ENCODE measurements at regions not wholly inside any gene's neighbourhood (a gene's known extent, or its start where the extent isn't known, plus 50 kb on each side); places are given as distances from the start of the nearest gene placed in this dataset.

DNA sequence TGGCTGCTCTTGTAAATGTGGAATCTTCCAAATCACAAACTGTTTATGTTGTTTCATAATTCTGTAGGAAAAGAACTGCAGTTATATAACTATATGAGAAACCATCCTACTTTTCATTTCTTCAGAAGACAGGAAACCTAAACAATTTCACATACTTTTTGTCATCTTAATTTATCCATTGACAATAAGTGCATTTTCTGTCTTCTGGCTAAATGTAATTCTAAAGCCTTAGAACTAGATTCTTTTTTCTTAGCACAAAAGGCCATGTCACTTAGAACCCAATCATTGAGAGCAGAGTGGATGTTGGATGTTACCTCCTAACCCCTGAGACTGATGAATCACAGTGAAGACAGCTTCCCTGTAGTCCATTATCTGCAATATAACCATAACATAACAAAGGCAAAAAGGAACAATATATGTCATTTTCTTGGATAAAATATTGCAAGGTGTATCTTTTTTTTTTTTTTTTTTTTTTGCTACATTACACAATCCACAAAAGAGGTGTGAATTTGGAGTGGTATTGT is 410.2 kb upstream of the PRMT6 start:
- no peak for DNase-seq

DNA sequence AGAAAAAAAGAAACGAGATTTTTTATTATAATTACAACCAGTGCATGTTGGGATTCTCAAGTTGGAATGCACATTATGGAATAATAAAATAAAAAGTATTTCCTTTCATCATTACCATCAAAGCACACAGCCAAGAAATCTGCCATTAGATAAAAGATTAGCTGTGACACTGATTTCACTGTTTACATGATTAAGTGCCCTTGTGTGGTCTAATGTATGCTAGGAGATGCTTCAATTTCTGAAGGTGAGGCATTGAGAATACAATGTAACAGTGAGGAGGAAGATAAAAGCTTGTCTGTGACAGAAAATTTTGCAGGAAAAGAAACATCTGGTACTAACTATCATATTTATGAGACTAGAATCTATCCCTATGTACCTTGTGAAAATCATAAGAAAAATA is 409.7 kb upstream of the PRMT6 start:
- DNase-seq, result no peak

DNA sequence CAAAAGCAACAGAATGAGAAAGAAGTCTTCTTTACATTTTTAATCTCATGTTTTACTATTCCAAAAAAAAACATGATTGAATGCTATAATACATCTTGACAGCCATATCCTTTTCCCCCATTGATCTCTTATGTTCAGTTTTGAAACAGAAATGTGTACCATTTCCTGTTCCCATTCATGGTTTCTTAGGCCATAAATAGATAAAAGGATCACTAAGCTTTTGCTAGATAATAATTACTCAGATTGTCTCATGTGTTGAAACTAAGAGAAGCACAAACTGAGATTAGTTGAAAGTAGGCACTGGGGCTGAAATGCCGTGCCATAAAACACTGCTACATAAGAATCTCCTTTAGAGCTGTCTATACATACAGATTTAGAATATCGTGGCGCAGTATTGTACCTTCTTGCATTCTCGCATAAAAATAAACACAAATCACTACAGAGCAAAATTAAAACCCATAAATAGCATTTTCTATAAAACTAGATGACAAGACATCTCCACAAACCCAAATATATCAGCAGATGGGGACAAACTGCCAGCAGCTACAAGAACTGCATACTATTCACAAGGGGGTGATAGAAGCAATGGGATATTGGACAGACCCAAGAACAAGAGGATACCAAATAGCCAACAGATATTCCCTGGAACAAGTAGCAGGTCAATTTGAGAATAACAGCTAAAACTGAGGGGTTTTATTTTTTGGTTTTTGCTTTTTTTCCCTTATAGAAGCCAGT is 405.3 kb upstream of the PRMT6 start:
- DNase-seq, result no peak

DNA sequence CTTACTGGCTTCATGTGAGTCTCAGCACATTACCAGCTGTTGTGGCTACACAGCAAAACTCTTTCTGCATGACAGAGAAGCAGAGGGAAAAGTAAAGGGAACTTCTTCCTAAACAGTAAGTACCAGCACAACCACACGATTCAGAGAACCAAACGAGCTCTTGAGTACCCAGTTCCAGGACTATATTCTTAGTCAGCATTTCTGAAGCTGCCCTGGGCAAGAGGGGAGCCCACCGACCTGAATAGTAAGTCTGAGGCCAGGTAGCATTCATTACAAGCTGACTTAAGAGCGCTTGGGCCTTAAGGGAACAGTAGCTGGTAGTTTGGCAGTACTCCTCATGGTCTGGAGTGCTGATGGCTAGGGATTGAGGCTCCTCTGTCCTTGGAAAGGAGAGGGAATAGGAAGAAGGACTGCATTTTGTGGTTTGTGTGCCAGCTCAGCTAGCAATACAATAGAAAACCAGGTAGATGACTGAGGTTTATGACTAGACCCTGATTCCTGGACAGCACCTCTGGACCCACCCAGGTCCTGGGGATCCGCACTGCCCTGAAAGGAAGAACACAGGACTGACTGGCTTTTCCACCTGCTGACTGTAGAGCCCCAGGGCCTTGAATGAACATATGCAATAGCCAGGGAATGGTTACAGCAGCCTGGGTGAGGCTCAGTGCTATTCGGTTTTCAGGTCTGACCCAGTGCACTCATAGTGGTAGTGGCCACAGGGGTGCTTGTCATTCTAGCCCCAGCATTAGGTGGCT is 396.8 kb upstream of the PRMT6 start:
- DNase-seq, result no peak

DNA sequence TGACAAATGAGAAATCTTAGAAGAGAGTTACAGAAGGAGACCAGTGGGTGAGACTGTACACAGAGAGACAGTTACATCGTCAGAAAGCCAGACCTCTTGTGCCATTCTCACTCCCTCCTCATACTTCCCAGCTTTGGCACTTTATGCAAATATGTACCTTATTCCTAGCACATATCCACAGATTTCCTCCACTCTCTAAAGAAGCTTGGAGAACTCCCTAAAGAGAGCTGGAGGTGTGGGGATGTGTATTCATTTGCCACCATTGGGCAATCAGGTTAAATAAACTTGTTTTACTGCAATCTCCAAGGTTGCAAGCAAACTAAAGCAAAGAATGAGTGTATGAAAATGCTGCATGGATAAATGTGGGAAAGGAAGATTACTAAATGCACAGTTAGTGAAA is 380.9 kb upstream of the PRMT6 start:
- no peak for DNase-seq

DNA sequence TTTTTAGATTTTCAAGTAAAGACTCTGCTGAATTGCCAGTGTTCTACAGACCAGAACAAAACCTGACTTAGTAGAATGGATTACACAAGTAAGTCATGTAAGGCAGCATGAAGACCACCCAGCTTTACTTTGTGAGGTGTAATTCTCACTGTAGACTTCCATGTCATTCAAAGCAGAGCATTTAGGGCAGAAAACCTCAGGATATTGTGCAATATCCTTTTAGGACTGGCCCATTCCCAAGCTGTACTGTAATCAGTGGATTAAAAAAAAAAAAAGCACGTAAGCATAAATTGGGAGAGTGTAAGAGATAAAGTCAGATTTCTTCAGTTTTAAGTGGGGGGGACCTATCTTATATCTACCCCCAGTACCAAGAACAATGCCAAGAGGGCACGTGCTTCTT is 380.5 kb upstream of the PRMT6 start:
- DNase-seq, result no peak

DNA sequence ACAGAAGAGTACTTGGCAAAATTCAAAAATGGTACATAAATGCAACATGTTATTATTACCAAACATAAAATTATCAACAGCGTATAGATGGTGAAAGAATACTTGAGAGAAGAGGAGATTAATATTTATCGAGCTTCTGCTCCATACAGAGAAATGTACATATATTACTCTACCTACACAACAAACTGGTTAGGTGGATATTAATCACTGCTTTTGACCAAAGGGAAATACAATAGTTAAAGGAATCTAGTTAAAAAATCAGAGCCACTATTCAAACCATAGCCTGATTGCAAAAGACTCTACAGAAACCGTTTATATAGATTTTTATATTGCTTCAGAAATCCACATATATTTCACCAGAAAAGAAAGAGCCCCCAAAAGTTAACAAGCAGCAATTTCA is 379.3 kb upstream of the PRMT6 start:
- DNase-seq, result no peak

DNA sequence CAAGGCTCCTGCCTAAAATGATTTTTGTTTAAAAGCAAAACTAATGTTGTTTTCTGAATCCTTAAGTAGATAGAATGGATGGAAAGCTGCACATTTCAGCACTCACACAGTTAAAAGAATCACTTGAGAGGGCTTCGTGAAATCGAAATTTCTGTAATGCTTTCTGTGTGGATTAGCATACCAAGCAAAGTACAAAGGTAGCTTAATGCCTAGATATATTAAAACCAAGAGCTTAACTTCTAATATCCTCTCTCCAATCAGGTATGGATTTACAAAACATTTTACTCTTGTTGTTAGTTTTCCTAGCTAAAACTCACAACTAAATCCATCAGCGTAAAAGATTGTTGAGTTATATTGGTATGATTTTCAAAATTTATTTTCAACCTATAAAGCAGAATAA is 378.8 kb upstream of the PRMT6 start:
- DNase-seq, result no peak

DNA sequence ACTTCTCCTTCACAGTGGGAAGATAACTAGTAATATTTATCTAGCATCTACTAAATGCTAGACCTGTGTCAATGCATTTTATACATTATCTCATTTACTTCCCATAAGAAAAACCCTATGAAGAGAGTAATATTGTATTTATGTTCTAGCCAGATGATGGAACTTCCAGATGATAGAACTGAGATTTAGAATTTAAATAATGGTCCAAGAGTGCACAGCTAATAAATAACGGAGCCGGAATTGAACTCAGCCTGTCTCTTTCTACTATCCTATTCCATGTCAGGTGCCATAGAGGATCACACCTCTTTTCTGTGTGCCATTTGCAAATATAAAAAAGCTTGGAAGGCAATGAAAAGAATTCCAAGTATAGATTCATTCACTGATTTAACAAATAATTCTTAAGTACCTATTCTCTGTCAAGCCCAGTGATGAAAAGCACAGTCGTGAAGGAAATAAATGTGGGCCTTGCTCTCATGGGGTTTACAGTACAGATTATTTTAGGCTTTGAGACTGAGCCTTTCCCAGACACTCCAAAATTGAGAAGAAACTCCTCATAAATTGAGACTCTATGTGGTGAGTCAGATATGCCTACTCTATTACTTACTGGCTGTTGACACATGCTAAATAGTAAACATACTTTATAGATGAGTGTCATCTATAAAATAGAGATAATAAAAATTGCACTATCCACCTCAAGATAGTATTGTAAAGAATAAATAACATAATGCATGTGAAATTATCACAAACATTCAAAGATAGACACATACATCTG is 378.0 kb upstream of the PRMT6 start:
- DNase-seq, result no peak

DNA sequence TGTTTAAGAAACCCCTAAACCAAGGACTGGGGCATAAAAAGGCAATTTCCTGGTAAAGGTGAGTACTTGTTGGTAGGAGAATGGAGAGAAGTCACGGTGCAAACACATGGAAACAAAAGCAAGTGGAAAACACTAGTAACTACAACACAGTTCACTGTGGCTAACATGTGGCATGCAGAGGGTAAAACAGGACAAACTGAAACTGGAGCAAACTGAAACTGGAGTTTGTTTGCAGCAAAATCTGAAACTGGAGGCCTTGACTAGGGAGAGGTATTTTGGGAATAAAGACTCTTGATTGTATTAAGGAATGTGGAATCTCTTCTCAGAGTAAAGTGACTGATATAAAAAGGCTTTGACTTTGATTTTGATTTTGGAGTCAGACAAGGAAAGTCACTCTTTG is 376.3 kb upstream of the PRMT6 start:
- DNase-seq, result no peak

DNA sequence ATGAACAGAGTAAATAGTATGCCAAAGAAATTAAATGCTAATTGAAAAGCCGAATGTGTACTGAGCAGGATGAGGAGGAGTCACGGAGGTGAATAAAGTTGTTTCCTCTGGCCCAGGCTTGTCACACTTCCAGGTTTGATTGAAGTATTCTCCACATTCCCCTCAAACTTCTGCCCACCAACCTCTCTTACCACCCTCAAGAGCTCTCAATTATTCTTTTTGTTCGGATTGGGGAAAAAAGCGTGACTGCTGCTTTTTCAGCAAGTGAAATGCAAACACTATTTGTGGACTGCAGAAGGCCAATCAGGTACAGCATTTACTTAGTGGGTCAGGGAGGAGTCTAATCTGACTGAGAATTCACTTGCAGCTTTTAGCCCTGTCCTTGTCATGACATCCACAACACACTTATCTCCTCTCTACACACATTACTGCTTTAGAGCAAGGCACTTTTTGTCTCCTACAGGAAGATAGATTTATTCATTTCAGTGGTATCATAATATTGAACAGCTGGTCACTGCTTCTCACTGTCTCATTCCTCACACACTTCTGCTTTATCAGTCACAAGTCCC is 375.6 kb upstream of the PRMT6 start:
- DNase-seq, result no peak

DNA sequence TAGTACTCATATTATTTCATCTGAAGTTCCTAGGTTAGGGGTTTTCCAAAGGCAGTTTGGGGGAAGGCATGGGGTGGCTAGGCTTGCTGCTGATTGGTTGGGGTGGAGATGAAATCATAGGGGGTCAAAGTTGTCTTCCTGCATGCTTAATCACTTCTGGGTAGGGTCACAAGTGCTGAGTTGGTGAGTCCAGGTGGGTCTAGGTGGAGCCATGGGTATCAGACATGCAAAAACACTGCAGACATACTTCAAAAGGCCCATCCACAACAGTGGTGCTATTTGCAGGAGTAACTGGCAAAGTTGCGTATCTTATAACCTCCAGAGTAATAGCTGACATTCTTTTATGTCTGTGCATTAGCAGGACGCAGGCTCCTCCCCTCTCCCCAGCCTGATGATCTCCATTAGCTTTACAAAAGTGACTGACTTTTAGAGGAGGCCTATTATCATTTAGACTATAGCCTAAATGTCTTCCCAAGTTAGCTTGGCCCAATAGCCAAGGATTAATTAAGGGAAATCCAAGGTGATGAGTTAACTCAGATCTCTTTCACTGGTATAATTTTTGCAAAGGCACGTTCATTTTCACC is 374.4 kb upstream of the PRMT6 start:
- DNase-seq, result no peak

DNA sequence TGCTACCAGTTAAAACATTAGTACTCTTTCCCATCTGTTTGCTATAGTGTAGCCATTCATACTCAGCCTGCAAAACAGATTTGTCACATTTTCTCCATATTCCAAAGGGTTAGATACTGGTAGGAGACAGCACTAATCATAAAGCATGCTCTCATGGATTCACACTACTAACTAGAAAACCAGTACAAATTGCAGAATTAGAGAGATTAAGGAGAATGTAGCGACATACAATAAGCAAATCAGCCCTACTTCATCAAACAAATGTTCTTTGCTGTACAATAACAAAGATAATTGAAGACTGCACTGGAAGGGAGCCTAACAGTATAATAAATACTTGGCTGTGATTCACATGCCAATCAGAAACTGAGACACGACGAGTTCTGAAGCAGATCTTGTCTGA is 368.0 kb upstream of the PRMT6 start:
- DNase-seq, result no peak

DNA sequence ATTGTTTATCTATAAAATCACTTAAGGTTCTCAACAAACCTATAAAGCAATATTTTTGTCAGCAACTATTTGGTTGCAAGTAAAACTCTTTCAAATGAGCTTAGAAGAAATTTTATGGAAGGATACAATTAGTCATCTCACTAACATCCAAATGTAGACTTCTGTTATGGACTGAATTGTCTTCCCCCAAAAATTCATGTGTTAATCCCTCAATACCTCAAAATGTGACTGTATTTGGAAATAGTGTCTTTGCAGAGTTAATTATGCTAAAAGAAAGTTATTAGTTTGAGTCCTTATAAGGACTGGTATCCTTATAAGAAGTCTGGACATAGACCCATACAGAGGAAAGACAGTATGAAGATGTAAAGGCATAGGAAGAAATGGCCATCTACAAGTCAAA is 357.8 kb upstream of the PRMT6 start:
- DNase-seq, result no peak

DNA sequence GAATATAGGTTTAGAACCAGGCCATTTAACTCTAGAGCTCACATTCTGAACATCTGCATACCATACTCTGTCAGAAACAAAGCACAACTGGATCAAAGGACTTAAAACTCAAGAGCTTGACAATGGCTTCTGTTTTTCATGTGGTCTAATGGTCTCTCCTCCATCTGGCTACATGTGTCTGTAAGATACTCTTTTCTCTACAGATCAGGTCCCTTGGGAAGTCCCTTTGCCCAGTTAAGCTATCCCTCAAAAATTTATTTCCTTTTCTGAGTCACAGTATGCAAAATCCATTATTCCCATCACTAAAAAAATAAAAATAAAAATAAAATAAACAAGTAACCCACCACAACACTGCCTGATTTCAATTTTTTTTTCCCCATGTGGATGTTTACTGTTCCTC is 357.0 kb upstream of the PRMT6 start:
- no peak for DNase-seq

DNA sequence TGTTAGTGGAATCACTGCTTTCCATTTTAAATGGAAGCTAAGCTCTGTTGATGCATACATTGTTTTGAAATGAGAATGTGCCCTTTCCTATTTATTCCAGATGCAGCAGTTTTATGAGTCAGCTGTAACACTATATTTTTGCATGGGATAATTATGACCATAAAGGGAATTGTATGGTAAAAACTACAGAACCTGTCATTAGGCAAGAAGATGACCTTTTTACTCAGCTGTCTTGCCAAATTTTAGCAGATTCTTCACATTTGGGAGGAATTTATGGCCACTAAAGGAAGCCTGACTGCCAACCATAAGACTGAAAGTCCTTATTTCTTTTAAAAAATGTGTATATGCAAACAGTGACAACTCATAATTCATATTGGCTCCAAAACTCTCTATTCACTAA is 356.3 kb upstream of the PRMT6 start:
- DNase-seq, result no peak

DNA sequence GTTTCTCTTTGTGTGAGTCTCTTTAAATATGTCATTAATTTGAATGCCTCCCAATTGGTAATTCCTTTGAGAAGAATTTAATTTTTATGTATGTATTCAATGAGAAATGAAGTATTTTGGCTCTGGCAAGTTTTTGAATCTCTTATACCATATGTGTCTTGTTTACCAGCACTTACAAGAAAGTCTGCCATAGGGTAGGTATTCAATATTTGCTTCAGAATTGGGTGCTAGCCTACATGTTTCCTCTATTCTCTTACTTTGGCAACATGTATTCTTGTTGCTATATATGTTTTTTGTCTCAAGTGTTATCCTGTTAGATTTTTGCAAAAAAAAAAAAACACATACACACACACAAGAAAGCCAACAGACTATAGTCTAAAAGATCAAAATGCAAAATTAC is 350.5 kb upstream of the PRMT6 start:
- no peak for DNase-seq

DNA sequence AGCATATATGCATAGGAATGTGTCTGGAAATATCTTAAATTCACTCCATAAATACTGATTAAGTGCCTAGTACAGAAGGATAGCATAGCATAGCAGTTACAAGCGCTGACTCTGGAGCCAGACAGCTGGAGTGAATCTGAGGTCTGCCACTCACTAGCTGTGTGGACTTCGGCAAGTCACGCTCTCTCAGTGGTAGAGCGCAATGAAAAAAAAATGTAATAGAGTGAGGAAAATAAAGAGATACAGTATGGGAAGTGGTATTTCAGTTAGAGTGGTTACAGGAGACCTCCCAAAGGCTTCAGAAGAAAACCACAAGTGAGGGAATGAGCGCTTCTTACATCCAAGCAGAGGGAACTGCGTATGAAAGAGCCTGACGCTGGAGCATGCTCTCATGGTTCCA is 338.9 kb upstream of the PRMT6 start:
- DNase-seq, result no peak

DNA sequence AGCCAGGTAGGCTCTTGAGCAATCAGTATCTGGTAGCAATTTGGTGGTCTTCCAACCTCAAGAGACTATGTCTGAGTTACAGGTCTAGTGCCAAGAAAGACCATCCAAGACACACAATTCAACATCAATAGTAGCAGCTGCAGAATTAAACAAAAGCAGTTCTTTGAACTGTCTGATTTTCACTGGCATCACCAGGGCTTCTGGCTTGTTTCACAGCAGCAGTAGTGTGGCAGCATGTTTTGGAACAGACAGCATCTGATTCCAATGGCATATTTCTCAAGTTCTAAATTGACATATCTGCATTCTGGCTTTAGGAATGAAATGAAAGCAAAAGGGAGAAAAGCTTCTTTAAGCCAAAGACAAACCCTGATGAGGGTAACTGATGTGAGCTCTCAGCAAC is 334.7 kb upstream of the PRMT6 start:
- DNase-seq, result no peak

DNA sequence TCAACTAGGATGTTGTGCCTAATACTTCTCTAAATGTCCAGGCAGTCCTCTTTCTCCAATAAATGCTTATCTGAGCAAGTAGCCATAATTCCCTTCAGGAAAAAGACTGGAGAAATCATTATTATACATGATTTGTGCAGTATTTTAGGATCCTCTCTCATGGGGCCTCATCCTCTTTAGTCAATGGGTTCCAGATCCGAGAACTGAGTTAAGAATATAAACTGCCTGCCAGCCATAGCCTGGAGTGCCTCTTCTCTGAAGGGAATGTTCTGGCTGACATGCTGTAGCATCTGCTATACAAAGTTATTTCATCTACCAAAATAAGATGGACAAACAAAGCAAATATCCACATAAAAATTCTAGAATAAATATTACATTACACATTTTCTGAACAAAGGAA is 334.0 kb upstream of the PRMT6 start:
- no peak for DNase-seq

DNA sequence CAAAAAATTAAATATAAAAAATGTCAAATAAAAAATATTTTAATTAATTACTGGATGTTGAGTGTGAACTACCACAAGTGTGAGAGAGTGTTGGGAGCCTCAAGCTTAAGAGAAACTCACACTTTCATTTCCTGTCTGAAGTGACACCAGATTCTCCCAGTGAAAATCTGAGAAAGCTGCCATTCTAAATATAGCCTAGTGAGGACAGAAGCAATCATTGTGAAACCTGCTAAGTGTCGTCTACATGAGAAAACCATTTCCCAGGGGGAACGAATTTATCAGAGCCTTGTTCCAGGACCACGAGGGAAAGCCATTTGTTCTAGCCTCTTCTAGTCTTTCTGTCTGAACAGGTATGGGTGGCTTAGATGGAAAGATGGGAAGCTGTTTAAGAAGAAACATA is 329.3 kb upstream of the PRMT6 start:
- DNase-seq, result no peak

DNA sequence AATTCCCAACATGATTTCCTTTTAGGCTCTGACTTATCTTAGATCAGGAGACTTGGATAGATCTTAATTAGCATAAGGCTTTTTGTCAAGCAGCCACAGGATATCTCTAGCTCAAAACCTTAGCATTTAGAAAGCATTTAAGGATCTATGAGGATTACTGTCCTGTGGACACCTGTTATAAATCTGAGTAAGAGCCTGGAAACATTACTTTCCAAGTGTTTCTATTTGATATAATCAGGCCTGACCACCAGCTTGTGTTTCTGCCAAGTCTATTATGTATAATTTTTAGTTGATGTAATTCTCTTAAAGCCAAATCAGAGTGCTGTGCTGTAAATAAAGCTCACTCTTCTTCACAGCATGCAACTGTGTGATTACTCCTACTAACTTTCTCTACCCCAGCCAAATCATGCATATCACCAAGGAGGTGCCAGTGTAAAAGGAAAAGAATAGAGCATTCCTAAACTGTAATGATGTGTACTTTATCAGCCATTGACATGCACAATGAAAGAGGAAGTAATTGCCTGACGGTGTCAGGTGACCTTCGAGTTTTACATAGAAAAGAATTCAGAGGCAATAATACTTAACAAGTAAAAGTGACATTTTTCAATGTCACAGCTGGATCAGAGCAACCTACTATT is 309.9 kb upstream of the PRMT6 start:
- DNase-seq, result no peak

DNA sequence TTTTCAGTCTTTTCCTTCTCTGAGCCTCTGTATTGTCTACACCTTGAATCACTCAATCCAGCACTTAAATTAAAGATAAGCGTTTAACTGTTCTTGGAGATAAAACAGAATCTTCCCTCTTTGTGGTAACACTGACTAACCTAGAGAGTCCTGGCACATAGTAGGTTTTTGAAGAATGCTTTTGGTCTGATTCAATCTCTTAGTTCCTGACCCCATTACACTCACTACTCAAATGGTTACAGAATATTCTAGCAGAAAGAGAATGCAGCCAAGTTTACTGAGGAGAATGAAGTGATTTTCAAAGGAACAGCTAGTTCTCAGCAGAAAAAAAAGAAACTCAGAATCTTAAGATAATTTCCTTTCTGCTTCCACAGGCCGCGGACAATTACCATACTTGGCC is 309.2 kb upstream of the PRMT6 start:
- DNase-seq, result no peak

Data from GOT3 (cell line).